ENCODE measurements at regions not wholly inside any gene's neighbourhood (a gene's known extent, or its start where the extent isn't known, plus 50 kb on each side); places are given as distances from the start of the nearest gene placed in this dataset.
"Not testable (repeated sequence)": the region's sequence is repeated elsewhere in the genome, so short reads cannot be mapped to it uniquely, and the experiment has no call there.

- not testable (repeated sequence) for DNase-seq
These were observed 392.9 kb downstream of the SEC14L1 start for GRCh38 chr17:77533697-77534096.

- DNase-seq = no peak
These were observed 393.4 kb downstream of the SEC14L1 start for GRCh38 chr17:77534137-77534536.

DNA sequence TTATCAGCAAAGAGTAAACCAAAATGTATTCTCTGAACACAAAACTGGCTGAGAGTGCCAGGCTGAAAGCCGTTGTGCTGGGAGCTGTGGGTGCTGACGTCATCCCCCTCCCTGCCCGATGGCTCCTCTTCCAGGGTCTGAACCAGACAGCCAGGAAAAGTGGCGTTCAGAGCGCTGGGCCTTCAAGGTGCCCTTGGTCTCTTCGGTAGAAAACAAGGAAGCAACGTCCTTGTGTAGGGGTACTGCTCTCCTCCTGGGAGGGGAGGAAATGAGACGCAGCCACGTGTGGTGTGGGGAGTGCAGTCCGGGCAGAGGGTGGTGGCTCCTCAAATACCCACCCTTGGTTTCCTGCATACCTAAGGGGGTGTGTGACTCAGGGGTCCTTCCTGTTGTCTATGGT, 394.7 kb downstream of the SEC14L1 start:
- DNase-seq = peak; percentile 23

GRCh38 chr17:77535892-77536291, 395.1 kb downstream of the SEC14L1 start:
- peak; percentile 51 for DNase-seq

DNA sequence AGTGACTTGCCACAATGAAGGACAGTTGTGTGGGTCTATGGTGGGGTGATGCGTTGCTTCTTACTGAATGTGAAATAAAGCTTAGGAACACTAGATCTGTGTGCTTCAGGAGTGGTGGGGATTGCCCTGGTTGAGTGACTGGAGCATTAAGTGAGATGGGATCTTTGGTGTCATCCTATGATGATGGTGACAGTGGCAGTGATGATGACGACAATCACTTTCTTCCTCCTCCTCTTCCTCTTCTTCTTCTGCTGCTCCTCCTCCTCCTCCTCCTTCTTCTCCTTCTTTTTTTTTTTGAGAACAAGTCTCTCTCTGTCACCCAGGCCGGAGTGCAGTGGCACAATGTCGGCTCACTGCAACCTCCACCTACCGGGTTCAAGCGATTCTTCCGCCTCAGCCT, 396.8 kb downstream of the SEC14L1 start:
- DNase-seq = no peak

- no peak for DNase-seq
These were observed 399.8 kb downstream of the SEC14L1 start for GRCh38 chr17:77540531-77540930.

DNA sequence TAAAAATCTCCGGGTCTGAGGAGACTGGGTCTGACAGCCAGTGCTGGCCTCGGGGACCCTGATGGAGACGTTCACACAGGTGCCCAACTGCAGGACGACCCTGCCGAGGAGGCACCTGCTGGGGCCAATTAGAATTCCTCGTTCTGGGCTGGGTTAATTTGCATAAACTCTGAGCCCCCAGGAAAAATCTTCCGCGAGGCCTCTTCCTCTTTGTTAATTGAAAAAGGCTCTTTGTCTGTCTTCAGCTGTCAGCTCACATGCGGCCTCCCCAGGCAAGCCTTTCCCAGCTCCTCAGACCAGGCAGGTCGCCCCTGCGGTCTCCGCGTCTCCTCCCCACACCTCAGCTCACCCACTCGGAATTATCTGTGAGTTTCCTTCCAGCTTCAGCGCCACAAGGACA, 400.2 kb downstream of the SEC14L1 start:
- DNase-seq = no peak

- DNase-seq = no peak
These were observed 401.2 kb downstream of the SEC14L1 start for GRCh38 chr17:77542011-77542410.

- DNase-seq = peak; percentile 70
These were observed 402.1 kb downstream of the SEC14L1 start for GRCh38 chr17:77542551-77543490.

GRCh38 chr17:77543801-77544200, 403.0 kb downstream of the SEC14L1 start:
- DNase-seq = no peak

GRCh38 chr17:77544347-77545110, 403.8 kb downstream of the SEC14L1 start:
- DNase-seq = no peak

- DNase-seq = no peak
These were observed 406.0 kb downstream of the SEC14L1 start for GRCh38 chr17:77546772-77547241.

DNA sequence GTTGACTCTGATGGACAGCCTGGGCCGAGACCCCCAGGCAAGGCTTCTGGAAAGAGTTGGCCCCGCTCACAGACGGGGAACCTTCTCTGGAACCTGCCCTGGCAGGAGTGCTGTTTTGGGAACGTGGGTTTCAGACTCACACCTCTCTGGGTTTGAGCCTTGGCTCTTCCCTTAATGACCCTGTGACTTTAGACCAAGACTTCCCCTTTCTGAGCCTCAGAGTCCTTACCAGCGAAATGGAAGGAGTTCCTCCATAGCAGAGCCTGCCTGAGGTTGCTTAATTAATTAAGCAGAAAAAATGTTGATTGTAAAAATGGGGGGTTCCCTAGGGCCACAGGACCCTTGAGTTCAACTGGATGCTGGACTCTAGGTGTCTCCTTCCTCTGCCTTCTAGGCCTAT, 408.2 kb downstream of the SEC14L1 start:
- DNase-seq = no peak

DNA sequence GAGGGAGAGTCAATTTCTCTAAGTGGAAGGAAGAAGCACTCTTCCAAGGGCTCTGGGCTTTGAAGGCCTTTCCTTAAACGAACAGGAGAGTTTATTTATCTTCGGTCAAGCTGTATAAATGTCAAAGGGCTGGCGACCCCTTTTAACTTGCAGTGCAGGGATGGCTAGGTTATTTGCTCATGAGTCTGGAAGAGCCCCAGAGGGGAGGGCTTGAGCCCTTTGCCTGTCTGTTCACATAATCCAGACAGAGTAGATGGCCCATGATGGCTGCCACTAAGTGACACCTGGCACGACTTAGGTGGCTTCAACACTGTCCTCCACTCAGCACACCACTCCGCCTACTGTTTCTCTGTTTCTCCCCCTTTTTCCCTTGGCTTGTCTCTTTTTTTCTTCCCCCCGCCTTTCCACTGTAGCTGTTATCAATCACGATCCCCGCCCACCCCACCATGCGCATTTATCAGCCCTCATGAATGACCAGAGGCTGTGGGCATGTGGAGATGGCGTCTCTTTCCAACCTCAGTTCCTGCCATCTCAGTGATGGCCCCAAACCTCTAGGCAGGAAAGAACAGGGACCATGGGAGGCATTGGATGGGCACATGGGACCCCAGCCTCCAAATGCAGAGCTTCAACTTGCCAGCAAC, 408.7 kb upstream of the TNRC6C start:
- no peak for DNase-seq

DNA sequence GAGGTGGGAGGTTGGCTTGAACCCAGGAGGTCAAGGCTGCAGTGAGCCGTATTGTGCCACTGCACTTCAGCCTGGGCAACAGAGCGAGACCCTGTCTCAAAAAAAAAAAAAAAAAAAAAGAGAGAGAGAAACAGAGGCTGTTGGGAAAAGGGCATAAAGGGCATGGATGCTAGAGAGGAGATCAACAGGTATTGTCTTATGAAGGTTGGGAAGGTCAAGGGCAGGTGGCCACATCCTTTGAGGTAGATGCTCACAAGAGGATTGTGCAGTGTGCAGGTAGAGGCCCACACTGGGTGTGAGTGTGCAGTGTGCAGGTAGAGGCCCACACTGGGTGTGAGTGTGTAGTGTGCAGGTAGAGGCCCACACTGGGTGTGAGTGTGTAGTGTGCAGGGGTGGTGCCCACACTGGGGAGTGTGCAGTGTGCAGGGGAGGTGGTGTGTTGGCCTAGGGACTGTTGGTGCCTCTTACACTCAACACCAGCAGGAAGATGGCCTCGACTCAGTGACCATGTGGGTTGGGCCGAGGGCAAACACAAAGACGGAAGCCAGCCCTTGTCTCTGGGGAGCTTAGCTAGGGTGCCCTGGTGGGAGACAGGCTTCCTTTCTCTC, 404.9 kb upstream of the TNRC6C start:
- DNase-seq = no peak

- no peak for DNase-seq
These were observed 403.3 kb upstream of the TNRC6C start for GRCh38 chr17:77555121-77555591.

- DNase-seq = no peak
These were observed 402.7 kb upstream of the TNRC6C start for GRCh38 chr17:77555741-77556291.

DNA sequence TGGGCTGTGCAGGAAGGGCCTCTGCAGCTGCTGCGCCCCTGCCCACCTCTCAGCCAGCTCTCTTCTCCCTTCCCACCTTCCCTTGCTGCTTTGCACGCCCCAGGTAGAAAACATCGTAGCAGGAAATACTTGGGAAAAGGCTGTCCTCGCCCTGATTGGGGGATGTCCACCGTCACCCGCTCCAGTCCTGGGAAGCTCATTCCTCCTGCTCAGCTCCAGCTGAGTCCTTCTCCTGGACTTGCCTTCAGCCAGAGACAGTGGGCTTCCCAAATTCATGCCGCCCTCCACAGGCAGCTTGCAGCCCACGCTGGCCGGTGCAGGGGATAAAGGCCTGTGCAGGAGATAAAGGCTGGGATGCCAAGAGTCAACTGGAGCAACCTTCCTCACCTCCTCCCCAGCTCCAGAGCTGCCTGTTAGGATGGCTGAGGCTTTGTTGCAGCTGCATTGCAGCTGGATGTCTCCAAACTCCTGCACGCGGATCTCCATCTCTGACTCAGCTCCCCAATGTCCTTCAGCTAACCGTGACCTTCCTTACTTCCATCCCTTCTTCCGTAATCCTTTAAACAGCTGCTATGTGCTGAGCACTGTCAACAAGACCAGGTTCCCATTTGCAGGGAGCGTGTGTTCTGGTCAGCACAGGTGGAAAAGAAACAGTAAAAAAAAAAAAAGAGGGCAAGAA, 402.0 kb upstream of the TNRC6C start:
- no peak for DNase-seq

DNA sequence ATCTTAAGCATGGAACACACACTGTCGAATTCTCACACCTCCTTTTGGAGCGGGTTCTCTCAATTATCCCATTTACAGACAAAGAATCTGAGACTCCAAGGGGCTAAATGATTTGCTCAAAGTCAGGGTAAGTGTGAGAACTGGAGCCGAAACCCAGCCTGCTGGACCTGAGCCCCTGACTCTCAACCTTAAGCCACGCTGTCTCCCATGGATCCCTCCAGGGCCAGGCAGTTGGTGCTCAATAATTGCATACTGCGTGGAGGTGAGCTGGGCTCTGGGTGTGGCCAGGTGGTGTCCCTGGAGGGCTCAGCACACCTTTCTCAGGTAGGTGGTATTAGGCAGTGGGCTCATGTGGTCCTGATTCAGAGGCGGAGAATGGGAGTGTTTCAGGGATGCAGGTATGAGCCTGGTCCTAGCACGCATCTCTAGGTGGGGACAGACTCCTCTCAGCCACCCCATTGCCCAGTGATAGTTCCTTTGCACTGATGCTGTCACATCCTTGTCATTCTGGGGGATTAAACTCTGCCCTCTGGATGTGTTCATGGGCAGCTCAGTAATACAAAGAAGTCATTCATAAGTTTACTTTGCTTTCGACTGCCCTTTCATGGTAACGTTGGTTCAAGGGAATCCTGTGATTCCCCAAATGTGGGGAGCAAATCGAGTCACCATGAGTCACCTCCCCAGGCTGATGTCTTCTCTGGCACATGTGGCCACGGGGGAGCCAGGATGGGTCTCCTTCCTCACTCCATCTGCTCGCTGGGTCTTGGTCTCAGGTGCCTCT, 399.5 kb upstream of the TNRC6C start:
- no peak for DNase-seq

- no peak for DNase-seq
These were observed 398.1 kb upstream of the TNRC6C start for GRCh38 chr17:77560381-77560780.

- no peak for DNase-seq
These were observed 397.7 kb upstream of the TNRC6C start for GRCh38 chr17:77560841-77561240.

Measured in activated CD4-positive, alpha-beta T cell treated with anti-CD3 and anti-CD28 coated beads, Interleukin-10, Interleukin-2, amounts not matched to agents 100 ng/mL and 50 ng/mL, durations not matched to agents 16 hours and 8 hours (primary cell).